ENCODE measurements at regions not wholly inside any gene's neighbourhood (a gene's known extent, or its start where the extent isn't known, plus 50 kb on each side); places are given as distances from the start of the nearest gene placed in this dataset.

- TF ChIP-seq ZFX (CRISPR knock-in tag; IDR thresholded peaks at IDR 0.05) (no peak), THAP12 (CRISPR knock-in tag; IDR thresholded peaks at IDR 0.05) (no peak), ZNF76 (CRISPR knock-in tag; IDR thresholded peaks at IDR 0.05; ENCODE audit: borderline replicate concordance) (no peak), ZNF280B (CRISPR knock-in tag; IDR thresholded peaks at IDR 0.05) (no peak), STAG1 (CRISPR knock-in tag; IDR thresholded peaks at IDR 0.05; ENCODE audit: borderline replicate concordance) (no peak), ZSCAN29 (IDR thresholded peaks at IDR 0.05) (no peak), ZNF830 (CRISPR knock-in tag; IDR thresholded peaks at IDR 0.05) (no peak), ATF7 (IDR thresholded peaks at IDR 0.05) (no peak), DDX20 (tag; IDR thresholded peaks at IDR 0.05; ENCODE audit: low read depth) (peak; percentile 38; the same call in 1 of the 2 replicates)
These were observed 258.3 kb downstream of the TOMM20 start (continued) for GRCh38 chr1:234870020-234870981.

Data from K562 (cell line).